Liver (tissue), 3 donors: ENCODE measurements at regions not wholly inside any gene's neighbourhood (a gene's known extent, or its start where the extent isn't known, plus 50 kb on each side); places are given as distances from the start of the nearest gene placed in this dataset.

Experiments used
- CTCF ChIP-seq: fragments of 150-350 bp; IDR thresholded peaks from 2 replicates; pipeline ENCODE4 v1.5.1; 2017; ENCODE audit warnings: improper control_type of control experiment, low read depth, low read length; ENCODE audit not compliant: missing input control
- EGR1 ChIP-seq, 2 donors: IDR thresholded peaks; 2 replicates each; pipeline ENCODE4 v1.6.1; 2016 to 2018; ENCODE audit warnings: antibody characterized with exemption in 2 of 2, low read depth in 2 of 2
- RAD21 ChIP-seq, 2 donors: IDR thresholded peaks; 2 replicates each; pipeline ENCODE4 v1.6.1; 2016; ENCODE audit warnings: antibody characterized with exemption in 2 of 2, mild to moderate bottlenecking in 2 of 2
- REST ChIP-seq: IDR thresholded peaks from 2 replicates; pipeline ENCODE4 v1.6.1; 2016; ENCODE audit warnings: antibody characterized with exemption, mild to moderate bottlenecking
- SP1 ChIP-seq: IDR thresholded peaks from 2 replicates; pipeline ENCODE4 v1.6.1; 2018; ENCODE audit warnings: antibody characterized with exemption, mild to moderate bottlenecking
- TAF1 ChIP-seq: conservative IDR thresholded peaks from 2 replicates; pipeline ENCODE4 v1.6.1; 2016; ENCODE audit warnings: antibody characterized with exemption, mild to moderate bottlenecking
- donor health status: healthy.
- donor health status: healthy.

- TF ChIP-seq CTCF (no peak), EGR1 (IDR thresholded peaks at IDR 0.05; ENCODE audit: low read depth in 2 of 2) (no peak), RAD21 (IDR thresholded peaks at IDR 0.05) (no peak), TAF1 (no peak), SP1 (no peak), REST (no peak)
Measured at GRCh38 chr4:124061413-124061812, 651.1 kb downstream of the ANKRD50 start.
